ENCODE measurements at regions not wholly inside any gene's neighbourhood (a gene's known extent, or its start where the extent isn't known, plus 50 kb on each side); places are given as distances from the start of the nearest gene placed in this dataset.

DNA sequence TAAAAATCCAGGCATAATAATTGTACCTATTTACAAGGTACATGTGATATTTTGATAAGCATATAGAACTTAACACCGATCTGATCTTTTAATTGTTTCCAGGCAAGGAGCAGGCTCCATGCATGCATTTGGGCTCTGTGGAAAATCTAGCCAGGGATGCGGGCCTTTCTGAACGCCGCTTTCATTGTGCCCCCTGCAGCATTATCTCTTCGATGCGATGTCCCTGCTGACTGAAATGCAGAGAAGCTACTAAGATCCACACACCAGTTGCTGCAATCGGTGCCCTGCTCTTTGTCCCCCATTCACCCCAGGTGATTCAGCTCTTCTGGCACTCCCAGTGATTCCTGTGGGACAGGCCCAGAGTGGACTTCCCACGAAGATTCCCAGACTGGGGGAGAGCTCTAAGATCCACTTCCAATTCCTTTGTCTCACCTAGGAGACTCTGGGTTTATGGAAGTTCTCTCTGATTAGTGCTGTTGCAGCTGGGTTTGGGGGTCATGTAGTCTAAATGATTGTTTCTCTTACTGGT lies 254.3 kb upstream of the AGA start:
- POLR2A ChIA-PET: no interaction called here
- DNase-seq (no peak), ATAC-seq (replicated peaks in 1 of 4) (no peak)
- H3K4me1 ChIP-seq (ENCODE audit: control insufficient read depth in 1 of 2, extremely low read depth in 1 of 2, insufficient read depth in 2 of 2, low read length in 2 of 2): no peaks in the 10 kb centered on the region
- no peak overlapping the region for H3K4me3 Mint-ChIP-seq
- H3K9me3 ChIP-seq: no peaks in the 10 kb centered on the region
- no peaks in the 10 kb centered on the region for H3K36me3 ChIP-seq (ENCODE audit: control insufficient read depth in 2 of 2, extremely low read depth in 1 of 2, insufficient read depth in 1 of 2, low read length in 1 of 2)
- H3K27ac Mint-ChIP-seq: no peak overlapping the region
- H3K36me3 Mint-ChIP-seq: no peaks in the 10 kb centered on the region
- H3K27me3 ChIP-seq (replicated peaks in 1 of 2; ENCODE audit: control insufficient read depth in 2 of 2, extremely low read depth in 1 of 2, insufficient read depth in 2 of 2, low read length in 1 of 2): no peaks in the 10 kb centered on the region
- H3K4me3 ChIP-seq (ENCODE audit: control insufficient read depth in 1 of 2, extremely low read depth in 1 of 2, low read length in 1 of 2): no peak overlapping the region
- CTCF ChIA-PET: no interaction called here
- no peaks in the 10 kb centered on the region for H3K9me3 Mint-ChIP-seq
- H3K27ac ChIP-seq (ENCODE audit: low read length): no peak overlapping the region
- peaks cover 2 to 12% of the 10 kb centered on the region in 2 donors for H3K27me3 Mint-ChIP-seq
- H3K4me1 Mint-ChIP-seq: no peaks in the 10 kb centered on the region
- 53% methylated on average over 5 of the region's 8 CpGs for WGBS (ENCODE audit: insufficient coverage)

DNA sequence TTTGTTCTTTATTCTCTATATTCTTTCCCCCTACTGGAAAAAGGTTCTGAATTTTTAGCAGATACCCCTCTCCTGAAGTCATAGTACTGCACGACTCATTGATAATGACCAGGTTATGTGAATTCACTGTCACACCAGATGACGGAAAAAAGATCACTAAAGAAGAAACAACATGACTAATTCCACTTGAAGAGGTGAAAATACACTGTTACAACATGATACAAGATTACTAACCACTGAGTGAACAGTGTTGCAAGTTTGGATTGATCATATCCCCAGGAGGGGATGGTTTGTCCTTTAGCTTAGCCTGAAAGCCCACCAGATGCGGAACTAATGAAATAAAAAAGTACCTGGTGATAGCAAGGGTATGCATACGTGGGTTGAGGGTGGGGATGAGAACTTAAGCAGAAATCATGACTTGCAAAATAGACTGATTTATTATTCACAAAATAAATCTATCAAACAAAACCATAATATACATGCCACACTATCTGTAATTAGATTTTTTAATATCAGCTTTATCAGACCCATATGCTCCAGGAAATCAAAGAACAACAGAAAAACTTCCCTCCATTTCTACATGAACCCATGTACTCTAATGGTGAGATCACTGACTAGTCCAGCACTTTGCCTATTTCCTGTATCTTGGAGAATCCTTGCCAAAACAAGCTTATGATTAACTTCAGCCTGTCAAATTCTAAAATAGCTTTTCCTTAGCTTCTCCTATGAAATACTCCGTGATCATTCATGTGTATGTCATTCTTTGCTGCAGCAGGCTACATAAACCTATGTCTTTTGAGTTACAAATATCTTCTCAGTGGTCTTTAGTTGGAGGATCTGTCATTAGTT lies 257.4 kb upstream of the AGA start:
- no peak for ATAC-seq (replicated peaks in 1 of 4)
- Mint-ChIP-seq H3K27me3 (peaks cover 2 to 22% of the 10 kb centered on the region in 2 donors), H3K36me3 (no peaks in the 10 kb centered on the region), H3K4me1 (no peaks in the 10 kb centered on the region), H3K9me3 (peaks cover 0 to 7% (median 4%) of the 10 kb centered on the region in 3 donors), H3K4me3 (no peak overlapping the region), H3K27ac (no peak overlapping the region)
- no peaks in the 10 kb centered on the region for H3K9me3 ChIP-seq
- ChIA-PET POLR2A (interaction anchor here in 1 of 2 donors (0.7 kb wide), 1 partner anchor 389 kb away, joined by 3 read pairs; no protein-coding TSS in a partner anchor), CTCF (no interaction called here)
- H3K27ac ChIP-seq (ENCODE audit: low read length): no peak overlapping the region
- H3K36me3 ChIP-seq (ENCODE audit: control insufficient read depth in 2 of 2, extremely low read depth in 1 of 2, insufficient read depth in 1 of 2, low read length in 1 of 2): no peaks in the 10 kb centered on the region
- WGBS (ENCODE audit: insufficient coverage): 80% methylated on average over 1 of the region's 5 CpGs
- no peaks in the 10 kb centered on the region for H3K27me3 ChIP-seq (replicated peaks in 1 of 2; ENCODE audit: control insufficient read depth in 2 of 2, extremely low read depth in 1 of 2, insufficient read depth in 2 of 2, low read length in 1 of 2)
- H3K4me3 ChIP-seq (ENCODE audit: control insufficient read depth in 1 of 2, extremely low read depth in 1 of 2, low read length in 1 of 2): no peak overlapping the region
- no peak for DNase-seq
- H3K4me1 ChIP-seq (ENCODE audit: control insufficient read depth in 1 of 2, extremely low read depth in 1 of 2, insufficient read depth in 2 of 2, low read length in 2 of 2): no peaks in the 10 kb centered on the region

DNA sequence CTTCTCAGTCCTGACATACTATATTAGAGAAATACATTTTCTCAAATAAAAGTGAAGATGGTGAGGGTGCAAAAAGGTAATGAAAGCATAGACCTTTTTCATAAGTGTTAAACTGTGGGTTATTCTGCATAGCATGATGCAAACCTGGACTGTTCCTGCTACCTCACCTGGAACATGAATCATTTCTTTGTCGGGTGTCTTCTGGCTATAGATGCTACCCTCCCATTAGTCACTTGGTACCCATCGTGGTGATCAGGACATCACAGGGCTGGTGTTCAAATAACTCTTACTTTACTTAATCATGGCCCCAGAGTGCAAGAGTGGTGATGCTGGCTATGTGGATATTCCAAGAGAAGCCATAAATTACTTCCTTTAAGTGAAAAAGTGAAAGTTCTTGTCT lies 264.7 kb upstream of the AGA start:
- no peaks in the 10 kb centered on the region for H3K27me3 ChIP-seq (replicated peaks in 1 of 2; ENCODE audit: control insufficient read depth in 2 of 2, extremely low read depth in 1 of 2, insufficient read depth in 2 of 2, low read length in 1 of 2)
- ChIA-PET POLR2A (no interaction called here), CTCF (no interaction called here)
- DNase-seq (no peak), ATAC-seq (replicated peaks in 1 of 4) (no peak)
- Mint-ChIP-seq H3K27ac (no peak overlapping the region), H3K4me3 (no peak overlapping the region), H3K4me1 (no peaks in the 10 kb centered on the region), H3K9me3 (peaks cover 0 to 7% (median 4%) of the 10 kb centered on the region in 3 donors), H3K36me3 (no peaks in the 10 kb centered on the region), H3K27me3 (peaks cover 0 to 6% of the 10 kb centered on the region in 2 donors)
- no peak overlapping the region for H3K4me3 ChIP-seq (ENCODE audit: control insufficient read depth in 1 of 2, extremely low read depth in 1 of 2, low read length in 1 of 2)
- H3K4me1 ChIP-seq (ENCODE audit: control insufficient read depth in 1 of 2, extremely low read depth in 1 of 2, insufficient read depth in 2 of 2, low read length in 2 of 2): no peaks in the 10 kb centered on the region
- no peaks in the 10 kb centered on the region for H3K36me3 ChIP-seq (ENCODE audit: control insufficient read depth in 2 of 2, extremely low read depth in 1 of 2, insufficient read depth in 1 of 2, low read length in 1 of 2)
- no peak overlapping the region for H3K27ac ChIP-seq (ENCODE audit: low read length)
- no peaks in the 10 kb centered on the region for H3K9me3 ChIP-seq
- 83% methylated on average over 1 of the region's 2 CpGs for WGBS (ENCODE audit: insufficient coverage)

DNA sequence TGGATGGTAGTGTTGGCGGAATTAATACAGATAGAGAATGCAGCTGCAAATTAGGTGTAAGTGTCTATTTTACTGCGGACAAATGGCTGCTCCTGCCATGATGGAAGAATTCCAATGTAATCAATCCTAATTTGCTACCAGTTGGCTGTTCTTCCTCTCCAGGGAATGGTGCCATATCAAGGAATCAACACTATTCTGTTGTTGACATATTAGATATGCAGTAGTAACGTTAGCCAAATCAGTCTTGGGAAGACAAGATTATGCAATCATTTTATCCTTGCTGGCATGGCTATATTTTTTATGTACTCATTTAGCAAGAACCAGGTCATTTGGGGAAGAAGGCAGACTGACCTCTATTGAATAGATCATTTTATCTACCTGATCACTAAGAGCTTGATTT lies 271.2 kb upstream of the AGA start:
- ATAC-seq (replicated peaks in 1 of 4): no peak
- Histone ChIP-seq H3K9me3 (no peaks in the 10 kb centered on the region), H3K27ac (ENCODE audit: low read length) (no peak overlapping the region), H3K36me3 (ENCODE audit: control insufficient read depth in 2 of 2, extremely low read depth in 1 of 2, insufficient read depth in 1 of 2, low read length in 1 of 2) (no peaks in the 10 kb centered on the region), H3K27me3 (replicated peaks in 1 of 2; ENCODE audit: control insufficient read depth in 2 of 2, extremely low read depth in 1 of 2, insufficient read depth in 2 of 2, low read length in 1 of 2) (peaks cover 0 to 4% of the 10 kb centered on the region in 2 experiments), H3K4me3 (ENCODE audit: control insufficient read depth in 1 of 2, extremely low read depth in 1 of 2, low read length in 1 of 2) (no peak overlapping the region), H3K4me1 (ENCODE audit: control insufficient read depth in 1 of 2, extremely low read depth in 1 of 2, insufficient read depth in 2 of 2, low read length in 2 of 2) (no peaks in the 10 kb centered on the region)
- CTCF ChIA-PET: no interaction called here
- Mint-ChIP-seq H3K9me3 (no peaks in the 10 kb centered on the region), H3K27me3 (peaks cover 0 to 3% of the 10 kb centered on the region in 2 donors), H3K27ac (no peak overlapping the region), H3K4me3 (no peak overlapping the region), H3K36me3 (no peaks in the 10 kb centered on the region), H3K4me1 (no peaks in the 10 kb centered on the region)
- POLR2A ChIA-PET: no interaction called here
- DNase-seq: no peak
- 70% methylated on average over 2 of the region's 3 CpGs for WGBS (ENCODE audit: insufficient coverage)

DNA sequence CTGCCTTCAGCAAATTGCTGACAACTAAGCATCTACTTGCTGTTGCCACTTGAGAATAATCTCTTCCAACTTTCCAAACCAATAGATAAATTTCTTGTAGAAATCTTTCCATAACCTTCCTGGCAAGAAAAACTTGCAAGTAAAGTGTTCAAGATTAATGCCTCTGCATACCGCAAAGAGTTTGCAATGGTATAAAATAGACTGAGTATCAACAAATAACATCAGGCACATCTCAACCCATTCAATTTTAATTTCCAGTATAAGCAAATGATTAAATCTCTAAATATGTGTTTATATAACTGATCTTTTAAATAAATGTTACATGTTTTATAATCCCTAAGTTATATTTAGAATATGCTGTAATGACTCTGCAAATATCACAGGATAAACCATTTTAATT lies 275.2 kb upstream of the AGA start:
- Mint-ChIP-seq H3K9me3 (no peaks in the 10 kb centered on the region), H3K4me1 (no peaks in the 10 kb centered on the region), H3K27me3 (peaks cover 0 to 3% of the 10 kb centered on the region in 2 donors), H3K4me3 (no peak overlapping the region), H3K36me3 (no peaks in the 10 kb centered on the region), H3K27ac (no peak overlapping the region)
- ChIA-PET CTCF (no interaction called here), POLR2A (no interaction called here)
- no peak for DNase-seq
- H3K36me3 ChIP-seq (ENCODE audit: control insufficient read depth in 2 of 2, extremely low read depth in 1 of 2, insufficient read depth in 1 of 2, low read length in 1 of 2): no peaks in the 10 kb centered on the region
- no CpG with 5 or more reads among the region's 1 CpG for WGBS (ENCODE audit: insufficient coverage)
- H3K9me3 ChIP-seq: no peaks in the 10 kb centered on the region
- H3K4me1 ChIP-seq (ENCODE audit: control insufficient read depth in 1 of 2, extremely low read depth in 1 of 2, insufficient read depth in 2 of 2, low read length in 2 of 2): no peaks in the 10 kb centered on the region
- no peak for ATAC-seq (replicated peaks in 1 of 4)
- H3K27me3 ChIP-seq (replicated peaks in 1 of 2; ENCODE audit: control insufficient read depth in 2 of 2, extremely low read depth in 1 of 2, insufficient read depth in 2 of 2, low read length in 1 of 2): peaks cover 0 to 4% of the 10 kb centered on the region in 2 experiments
- no peak overlapping the region for H3K4me3 ChIP-seq (ENCODE audit: control insufficient read depth in 1 of 2, extremely low read depth in 1 of 2, low read length in 1 of 2)
- no peak overlapping the region for H3K27ac ChIP-seq (ENCODE audit: low read length)

DNA sequence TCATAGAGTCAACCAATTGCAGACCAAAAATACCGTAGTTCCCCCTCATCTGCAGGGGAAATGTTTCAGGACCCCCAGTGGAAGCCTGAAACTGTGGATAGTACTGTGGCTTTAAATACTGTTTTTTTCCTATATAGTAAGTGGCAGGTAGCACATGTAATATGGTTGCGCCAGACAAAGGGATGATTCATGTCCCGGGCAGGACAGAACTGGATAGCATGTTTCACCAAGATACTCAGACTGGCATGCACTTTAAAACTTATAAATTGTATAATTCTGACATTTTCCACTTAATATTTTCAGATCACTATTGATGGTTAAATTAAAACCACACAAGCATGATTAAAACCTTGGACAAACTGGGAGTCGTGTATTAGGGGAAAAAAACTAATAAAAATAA lies 276.3 kb upstream of the AGA start:
- DNase-seq: no peak
- ATAC-seq (replicated peaks in 1 of 4): no peak
- no CpG with 5 or more reads among the region's 4 CpGs for WGBS (ENCODE audit: insufficient coverage)
- peaks cover 0 to 4% of the 10 kb centered on the region in 2 experiments for H3K27me3 ChIP-seq (replicated peaks in 1 of 2; ENCODE audit: control insufficient read depth in 2 of 2, extremely low read depth in 1 of 2, insufficient read depth in 2 of 2, low read length in 1 of 2)
- H3K9me3 ChIP-seq: no peaks in the 10 kb centered on the region
- H3K4me3 ChIP-seq (ENCODE audit: control insufficient read depth in 1 of 2, extremely low read depth in 1 of 2, low read length in 1 of 2): no peak overlapping the region
- no peak overlapping the region for H3K27ac ChIP-seq (ENCODE audit: low read length)
- CTCF ChIA-PET: no interaction called here
- POLR2A ChIA-PET: no interaction called here
- H3K36me3 Mint-ChIP-seq: no peaks in the 10 kb centered on the region
- no peaks in the 10 kb centered on the region for H3K4me1 Mint-ChIP-seq
- H3K36me3 ChIP-seq (ENCODE audit: control insufficient read depth in 2 of 2, extremely low read depth in 1 of 2, insufficient read depth in 1 of 2, low read length in 1 of 2): no peaks in the 10 kb centered on the region
- H3K27me3 Mint-ChIP-seq: peaks cover 0 to 3% of the 10 kb centered on the region in 2 donors
- H3K9me3 Mint-ChIP-seq: no peaks in the 10 kb centered on the region
- no peak overlapping the region for H3K4me3 Mint-ChIP-seq
- H3K4me1 ChIP-seq (ENCODE audit: control insufficient read depth in 1 of 2, extremely low read depth in 1 of 2, insufficient read depth in 2 of 2, low read length in 2 of 2): no peaks in the 10 kb centered on the region
- no peak overlapping the region for H3K27ac Mint-ChIP-seq
